GM23248 (cell line): ENCODE measurements at regions not wholly inside any gene's neighbourhood (a gene's known extent, or its start where the extent isn't known, plus 50 kb on each side); places are given as distances from the start of the nearest gene placed in this dataset.

Source experiments
- EZH2 ChIP-seq: fragments of 200-600 bp; sonication (generic); IDR thresholded peaks from 2 replicates; pipeline ENCODE4 v1.6.1; 2018; ENCODE audit warnings: antibody characterized with exemption, mild to moderate bottlenecking; ENCODE audit not compliant: insufficient read depth, poor library complexity, severe bottlenecking
- EZH2phosphoT487 ChIP-seq: fragments of 200-600 bp; sonication (generic); IDR thresholded peaks from 2 replicates; pipeline ENCODE4 v1.6.1; 2018; ENCODE audit warnings: antibody characterized with exemption, moderate library complexity, mild to moderate bottlenecking, low read depth; ENCODE audit not compliant: insufficient read depth

DNA sequence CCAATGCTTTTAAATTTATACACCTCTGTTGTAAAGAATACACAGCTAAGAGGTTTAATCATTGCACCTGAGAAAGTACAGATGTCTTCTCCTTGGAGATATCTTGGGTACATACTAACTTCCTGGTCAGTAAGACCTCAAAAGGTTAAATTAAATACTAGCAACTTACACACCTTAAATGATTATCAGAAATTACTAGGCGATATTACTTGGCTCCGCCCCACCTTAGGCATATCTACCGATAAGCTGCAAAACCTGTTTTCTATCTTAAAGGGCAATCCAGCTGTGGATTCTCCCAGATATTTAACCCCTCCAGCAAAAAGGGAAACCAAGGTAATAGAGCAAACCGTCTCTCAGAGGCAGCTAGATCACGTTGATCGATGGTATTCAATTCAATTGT, 819.4 kb downstream of the FAM133A start:
- TF ChIP-seq EZH2 (no peak), EZH2phosphoT487 (no peak)
